Astrocyte (in vitro differentiated cells and primary cell): ENCODE measurements at regions not wholly inside any gene's neighbourhood (a gene's known extent, or its start where the extent isn't known, plus 50 kb on each side); places are given as distances from the start of the nearest gene placed in this dataset.

Source experiments
- DNase-seq: peaks from one replicate; pipeline ENCODE4 v3.0.0-alpha.2; 2010; ENCODE audit warnings: low read depth
- FAIRE-seq: peaks from 2 replicates; lab custom pipeline; 2011; peaks lifted over from hg19 to GRCh38; lab: Jason Lieb, UNC
- H2AFZ ChIP-seq: 2 replicates; pipeline ENCODE4 v1.6.0; 2012; ENCODE audit warnings: low read depth, low read length, inconsistent platforms
- H3K27ac ChIP-seq: 2 replicates; pipeline ENCODE4 v1.5.1; 2011; ENCODE audit warnings: low read depth, low read length, inconsistent platforms
- H3K27me3 ChIP-seq: 2 replicates; pipeline ENCODE4 v1.6.0; 2011; ENCODE audit warnings: low read length, inconsistent platforms; ENCODE audit not compliant: insufficient read depth
- H3K36me3 ChIP-seq: 2 replicates; pipeline ENCODE4 v1.5.1; 2011; ENCODE audit warnings: low read length, inconsistent platforms; ENCODE audit not compliant: insufficient read depth
- H3K4me1 ChIP-seq: 2 replicates; pipeline ENCODE4 v1.5.1; 2011; ENCODE audit warnings: low read length, inconsistent platforms; ENCODE audit not compliant: insufficient read depth
- H3K4me2 ChIP-seq: 2 replicates; pipeline ENCODE4 v1.6.0; 2012; ENCODE audit warnings: low read length, inconsistent platforms
- H3K4me3 ChIP-seq: 2 replicates; pipeline ENCODE4 v1.5.1; 2011; ENCODE audit warnings: low read depth, mild to moderate bottlenecking, low read length, inconsistent platforms; ENCODE audit not compliant: insufficient read depth
- H3K79me2 ChIP-seq: 2 replicates; pipeline ENCODE4 v1.6.0; 2012; ENCODE audit warnings: mild to moderate bottlenecking, low read length, inconsistent platforms; ENCODE audit not compliant: insufficient read depth
- H3K9ac ChIP-seq: 2 replicates; pipeline ENCODE4 v1.6.0; 2012; ENCODE audit warnings: mild to moderate bottlenecking, low read length, inconsistent platforms
- H3K9me3 ChIP-seq: 2 replicates; pipeline ENCODE4 v1.5.1; 2012; ENCODE audit warnings: low read depth, mild to moderate bottlenecking, low read length, inconsistent platforms; ENCODE audit not compliant: insufficient read depth
- H4K20me1 ChIP-seq: 2 replicates; pipeline ENCODE4 v1.6.0; 2012; ENCODE audit warnings: low read length, inconsistent platforms; ENCODE audit not compliant: insufficient read depth
- H3K27ac Mint-ChIP-seq: one replicate; pipeline ENCODE4 v1.8.0; 2021; ENCODE audit warnings: mild to moderate bottlenecking, mixed read lengths; ENCODE audit not compliant: unreplicated experiment
- H3K27me3 Mint-ChIP-seq: one replicate; pipeline ENCODE4 v1.8.0; 2021; ENCODE audit warnings: low read depth, mixed read lengths; ENCODE audit not compliant: unreplicated experiment
- H3K36me3 Mint-ChIP-seq: one replicate; pipeline ENCODE4 v1.8.0; 2021; ENCODE audit warnings: low read depth, mixed read lengths; ENCODE audit not compliant: unreplicated experiment
- H3K4me1 Mint-ChIP-seq: one replicate; pipeline ENCODE4 v1.8.0; 2021; ENCODE audit warnings: low read depth, mixed read lengths; ENCODE audit not compliant: unreplicated experiment
- H3K4me3 Mint-ChIP-seq: one replicate; pipeline ENCODE4 v1.8.0; 2021; ENCODE audit warnings: mild to moderate bottlenecking, moderate library complexity, mixed read lengths; ENCODE audit not compliant: unreplicated experiment
- H3K9me3 Mint-ChIP-seq: one replicate; pipeline ENCODE4 v1.8.0; 2021; ENCODE audit warnings: mild to moderate bottlenecking, mixed read lengths; ENCODE audit not compliant: unreplicated experiment
- EZH2 ChIP-seq: IDR thresholded peaks from 2 replicates; pipeline ENCODE4 v1.6.1; 2012; ENCODE audit warnings: mild to moderate bottlenecking, low read length, inconsistent platforms; ENCODE audit not compliant: insufficient read depth
- TF ChIP-seq, protein P1 (sequence below): IDR thresholded peaks from 2 replicates; pipeline ENCODE4 v1.5.1; 2011; ENCODE audit warnings: low read depth, mild to moderate bottlenecking, inconsistent platforms, low read length, moderate library complexity; ENCODE audit not compliant: insufficient read depth

DNA sequence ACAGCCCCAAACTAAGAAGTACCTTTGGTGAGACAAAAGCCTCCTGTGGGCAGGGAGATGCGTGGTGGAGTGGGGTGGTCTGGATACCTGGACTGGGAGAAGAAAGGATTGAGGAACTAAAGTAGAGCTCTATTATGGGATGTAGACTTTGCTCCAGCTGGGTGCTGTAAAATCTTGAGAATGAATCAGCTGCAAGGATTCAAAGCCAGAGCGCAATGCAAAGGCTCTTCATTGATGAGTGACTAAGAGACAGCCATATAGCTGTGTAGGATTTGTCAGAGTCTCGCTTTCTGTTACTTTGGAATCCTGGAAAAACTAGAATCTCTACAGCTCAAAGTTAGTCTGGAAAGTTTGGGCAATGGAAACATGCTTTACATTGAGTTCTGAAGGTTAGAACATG is 159.9 kb downstream of the TAF11L14 start:
- H3K9me3 ChIP-seq, result no peaks in the 10 kb centered on the region
- TF ChIP-seq, protein P1, sequence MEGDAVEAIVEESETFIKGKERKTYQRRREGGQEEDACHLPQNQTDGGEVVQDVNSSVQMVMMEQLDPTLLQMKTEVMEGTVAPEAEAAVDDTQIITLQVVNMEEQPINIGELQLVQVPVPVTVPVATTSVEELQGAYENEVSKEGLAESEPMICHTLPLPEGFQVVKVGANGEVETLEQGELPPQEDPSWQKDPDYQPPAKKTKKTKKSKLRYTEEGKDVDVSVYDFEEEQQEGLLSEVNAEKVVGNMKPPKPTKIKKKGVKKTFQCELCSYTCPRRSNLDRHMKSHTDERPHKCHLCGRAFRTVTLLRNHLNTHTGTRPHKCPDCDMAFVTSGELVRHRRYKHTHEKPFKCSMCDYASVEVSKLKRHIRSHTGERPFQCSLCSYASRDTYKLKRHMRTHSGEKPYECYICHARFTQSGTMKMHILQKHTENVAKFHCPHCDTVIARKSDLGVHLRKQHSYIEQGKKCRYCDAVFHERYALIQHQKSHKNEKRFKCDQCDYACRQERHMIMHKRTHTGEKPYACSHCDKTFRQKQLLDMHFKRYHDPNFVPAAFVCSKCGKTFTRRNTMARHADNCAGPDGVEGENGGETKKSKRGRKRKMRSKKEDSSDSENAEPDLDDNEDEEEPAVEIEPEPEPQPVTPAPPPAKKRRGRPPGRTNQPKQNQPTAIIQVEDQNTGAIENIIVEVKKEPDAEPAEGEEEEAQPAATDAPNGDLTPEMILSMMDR, result no peak
- TF ChIP-seq EZH2, result no peak
- Mint-ChIP-seq H3K36me3 (no peaks in the 10 kb centered on the region), H3K9me3 (no peaks in the 10 kb centered on the region), H3K4me3 (no peak overlapping the region), H3K27ac (no peak overlapping the region), H3K4me1 (no peaks in the 10 kb centered on the region), H3K27me3 (no peaks in the 10 kb centered on the region)
- DNase-seq, result no peak
- H3K27ac ChIP-seq, result no peak overlapping the region
- H3K9ac ChIP-seq, result no peak overlapping the region
- FAIRE-seq, result no peak
- H3K36me3 ChIP-seq, result no peaks in the 10 kb centered on the region
- H2AFZ ChIP-seq, result no peak overlapping the region
- H3K4me1 ChIP-seq, result no peaks in the 10 kb centered on the region
- H3K4me2 ChIP-seq, result no peak overlapping the region
- no peaks in the 10 kb centered on the region for H3K27me3 ChIP-seq
- no peaks in the 10 kb centered on the region for H4K20me1 ChIP-seq
- H3K79me2 ChIP-seq, result no peaks in the 10 kb centered on the region
- no peak overlapping the region for H3K4me3 ChIP-seq

DNA sequence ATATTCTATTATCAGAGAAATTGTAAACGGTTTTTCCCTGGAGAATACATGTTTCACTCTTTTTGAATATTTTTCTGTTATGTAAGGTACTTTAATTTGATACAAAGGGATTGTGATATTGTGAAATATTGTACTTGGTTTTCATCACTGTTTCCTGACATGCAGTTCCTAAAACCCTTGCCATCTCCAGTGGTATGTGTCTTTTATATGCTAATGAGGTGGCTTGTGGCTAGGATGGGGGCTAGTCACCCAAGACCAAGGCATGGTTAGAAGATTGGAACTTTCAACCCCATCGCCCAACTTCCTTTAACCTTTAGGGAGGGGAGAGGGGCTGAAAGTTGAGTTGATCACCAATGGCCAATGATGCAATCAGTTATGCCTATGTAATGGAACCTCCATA is 160.6 kb downstream of the TAF11L14 start:
- Histone ChIP-seq H3K27me3 (no peaks in the 10 kb centered on the region), H3K79me2 (no peaks in the 10 kb centered on the region), H3K36me3 (no peaks in the 10 kb centered on the region), H4K20me1 (no peaks in the 10 kb centered on the region), H2AFZ (no peak overlapping the region), H3K9me3 (no peaks in the 10 kb centered on the region), H3K4me2 (no peak overlapping the region), H3K4me3 (no peak overlapping the region), H3K9ac (no peak overlapping the region), H3K4me1 (no peaks in the 10 kb centered on the region), H3K27ac (no peak overlapping the region)
- Mint-ChIP-seq H3K4me1 (no peaks in the 10 kb centered on the region), H3K9me3 (no peaks in the 10 kb centered on the region), H3K27me3 (no peaks in the 10 kb centered on the region), H3K27ac (no peak overlapping the region), H3K36me3 (no peaks in the 10 kb centered on the region), H3K4me3 (no peak overlapping the region)
- DNase-seq, result no peak
- no peak for TF ChIP-seq EZH2
- TF ChIP-seq, protein P1, result no peak
- no peak for FAIRE-seq

DNA sequence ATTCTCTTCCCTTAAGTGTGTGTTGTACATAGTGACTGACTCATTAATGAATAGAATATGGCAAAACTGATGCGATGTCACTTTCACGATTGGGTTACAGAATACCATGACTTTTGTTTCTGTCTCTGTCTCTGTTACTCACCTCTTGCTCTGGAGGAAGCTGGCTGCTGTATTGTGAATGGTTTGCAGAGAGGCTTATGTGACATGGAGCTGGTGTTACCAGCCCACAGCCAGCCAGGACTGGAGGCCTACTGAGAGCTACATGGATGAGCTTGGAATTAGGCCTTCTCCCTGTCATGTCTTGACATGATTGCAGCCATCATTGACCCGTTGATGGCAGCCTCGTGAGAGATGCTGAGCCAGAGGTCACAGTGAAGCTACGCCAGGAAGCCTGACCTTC is 161.9 kb downstream of the TAF11L14 start:
- H3K4me1 ChIP-seq, result no peaks in the 10 kb centered on the region
- H3K27ac Mint-ChIP-seq, result no peak overlapping the region
- no peak for FAIRE-seq

More for the DNA sequence above, 161.9 kb downstream of the TAF11L14 start:
- H3K27ac ChIP-seq, result no peak overlapping the region
- TF ChIP-seq, protein P1, result no peak
- no peak for TF ChIP-seq EZH2
- H2AFZ ChIP-seq, result no peak overlapping the region
- no peaks in the 10 kb centered on the region for H3K27me3 ChIP-seq
- no peak overlapping the region for H3K9ac ChIP-seq
- no peaks in the 10 kb centered on the region for H3K36me3 ChIP-seq
- no peaks in the 10 kb centered on the region for H3K4me1 Mint-ChIP-seq
- H3K9me3 ChIP-seq, result no peaks in the 10 kb centered on the region
- no peaks in the 10 kb centered on the region for H3K36me3 Mint-ChIP-seq
- no peak overlapping the region for H3K4me3 ChIP-seq
- H3K27me3 Mint-ChIP-seq, result no peaks in the 10 kb centered on the region
- no peak for DNase-seq
- H4K20me1 ChIP-seq, result no peaks in the 10 kb centered on the region
- H3K4me3 Mint-ChIP-seq, result no peak overlapping the region
- no peaks in the 10 kb centered on the region for H3K79me2 ChIP-seq
- no peak overlapping the region for H3K4me2 ChIP-seq
- no peaks in the 10 kb centered on the region for H3K9me3 Mint-ChIP-seq
